Kidney tubule cell (primary cell): ENCODE measurements at regions not wholly inside any gene's neighbourhood (a gene's known extent, or its start where the extent isn't known, plus 50 kb on each side); places are given as distances from the start of the nearest gene placed in this dataset.
"Not testable (repeated sequence)": the region's sequence is repeated elsewhere in the genome, so short reads cannot be mapped to it uniquely, and the experiment has no call there.

ENCODE experiments used
- DNase-seq: peaks from one replicate; pipeline ENCODE4 v3.0.0-alpha.2; 2018; ENCODE audit warnings: low spot score

GRCh38 chr2:11073251-11073650, 82.0 kb upstream of the SLC66A3 start:
- DNase-seq = peak; percentile 53

- DNase-seq = no peak
These were observed 81.5 kb upstream of the SLC66A3 start for GRCh38 chr2:11073776-11074175.

GRCh38 chr2:11074246-11074820, 80.9 kb upstream of the SLC66A3 start:
- DNase-seq = no peak

- DNase-seq = no peak
These were observed 80.0 kb upstream of the SLC66A3 start for GRCh38 chr2:11075221-11075620.

- DNase-seq = no peak
These were observed 77.9 kb upstream of the SLC66A3 start for GRCh38 chr2:11077411-11077810.

GRCh38 chr2:11079136-11079824, 76.0 kb upstream of the SLC66A3 start:
- DNase-seq = no peak

GRCh38 chr2:11080253-11081115, 74.8 kb upstream of the SLC66A3 start:
- DNase-seq = no peak

GRCh38 chr2:11082880-11083279, 72.4 kb upstream of the SLC66A3 start:
- peak; percentile 30 for DNase-seq

- not testable (repeated sequence) for DNase-seq
These were observed 66.4 kb upstream of the SLC66A3 start for GRCh38 chr2:11088821-11089220.

GRCh38 chr2:11090187-11090586, 65.1 kb upstream of the SLC66A3 start:
- no peak for DNase-seq

GRCh38 chr2:11092701-11093335, 62.4 kb upstream of the SLC66A3 start:
- DNase-seq = no peak

- no peak for DNase-seq
These were observed 61.8 kb upstream of the SLC66A3 start for GRCh38 chr2:11093467-11093866.

- DNase-seq = no peak
These were observed 61.1 kb upstream of the SLC66A3 start for GRCh38 chr2:11094021-11094810.

GRCh38 chr2:11096591-11096990, 58.7 kb upstream of the SLC66A3 start:
- no peak for DNase-seq

- DNase-seq = peak; percentile 95
These were observed 58.1 kb upstream of the SLC66A3 start for GRCh38 chr2:11097038-11097720.

GRCh38 chr2:11097854-11098387, 57.3 kb upstream of the SLC66A3 start:
- no peak for DNase-seq

GRCh38 chr2:11099122-11100065, 55.9 kb upstream of the SLC66A3 start:
- no peak for DNase-seq

- DNase-seq = no peak
These were observed 55.1 kb upstream of the SLC66A3 start for GRCh38 chr2:11100130-11100529.

GRCh38 chr2:11100976-11101375, 54.3 kb upstream of the SLC66A3 start:
- DNase-seq = no peak

- DNase-seq = no peak
These were observed 53.8 kb upstream of the SLC66A3 start for GRCh38 chr2:11101430-11101829.
